H1 (cell line): ENCODE measurements at regions not wholly inside any gene's neighbourhood (a gene's known extent, or its start where the extent isn't known, plus 50 kb on each side); places are given as distances from the start of the nearest gene placed in this dataset.

ENCODE experiments used
- ATF3 ChIP-seq: IDR thresholded peaks from 2 replicates; pipeline ENCODE4 v1.6.1; 2011; ENCODE audit warnings: low read depth, mild to moderate bottlenecking, low read length; ENCODE audit not compliant: insufficient read depth
- BRCA1 ChIP-seq: IDR thresholded peaks from 2 replicates; pipeline ENCODE4 v1.6.1; 2012; ENCODE audit warnings: low read depth, low read length, improper control_type of control experiment
- PHF8 ChIP-seq: fragments of 200-600 bp; sonication (generic); conservative IDR thresholded peaks from 2 replicates; pipeline ENCODE4 v1.7.1; 2012; ENCODE audit warnings: low read depth, mild to moderate bottlenecking, inconsistent platforms, low read length, moderate library complexity
- TAF1 ChIP-seq: IDR thresholded peaks from 2 replicates; pipeline ENCODE4 v1.6.1; 2011; ENCODE audit warnings: mild to moderate bottlenecking, low read depth, low read length

GRCh38 chr7:153276394-153276793 is 516.8 kb downstream of the ACTR3B start (continued):
- TF ChIP-seq ATF3 (no peak), TAF1 (no peak), BRCA1 (no peak), PHF8 (no peak)
- TF ChIP-seq, all 59 proteins: peak for 0
